GM12874 (cell line): ENCODE measurements at regions not wholly inside any gene's neighbourhood (a gene's known extent, or its start where the extent isn't known, plus 50 kb on each side); places are given as distances from the start of the nearest gene placed in this dataset.

Experiments used
- CTCF ChIP-seq: IDR thresholded peaks from 2 replicates; pipeline ENCODE4 v1.5.1; 2011; ENCODE audit warnings: low read depth, mild to moderate bottlenecking, control low read depth, low read length, moderate library complexity; ENCODE audit not compliant: insufficient read depth

GRCh38 chr5:109597893-109598292 lies 91.8 kb upstream of the MAN2A1 start:
- TF ChIP-seq CTCF, result no peak

GRCh38 chr5:109594217-109594616 lies 95.5 kb upstream of the MAN2A1 start:
- no peak for TF ChIP-seq CTCF

- TF ChIP-seq CTCF, result no peak
Observed at GRCh38 chr5:109590799-109591198, 98.9 kb upstream of the MAN2A1 start.

- TF ChIP-seq CTCF, result no peak
Observed at GRCh38 chr5:109589986-109590385, 99.7 kb upstream of the MAN2A1 start.

GRCh38 chr5:109589239-109589638 lies 100.5 kb upstream of the MAN2A1 start:
- no peak for TF ChIP-seq CTCF

GRCh38 chr5:109588281-109589035 lies 101.3 kb upstream of the MAN2A1 start:
- TF ChIP-seq CTCF, result no peak

- TF ChIP-seq CTCF, result no peak
Observed at GRCh38 chr5:109584986-109585599, 104.6 kb upstream of the MAN2A1 start.
